Vagina (tissue), 2 donors: ENCODE measurements at regions not wholly inside any gene's neighbourhood (a gene's known extent, or its start where the extent isn't known, plus 50 kb on each side); places are given as distances from the start of the nearest gene placed in this dataset.
A peak's percentile ranks its signal among the peaks of the same experiment; 100 is the strongest.

Source experiments
- DNase-seq, 2 donors: peaks; one replicate each; pipeline ENCODE4 v3.0.0-alpha.2; 2017; ENCODE audit errors: extremely low spot score in 2 of 2
- H3K27ac ChIP-seq: fragments of 200-600 bp; sonication (generic); one replicate; pipeline ENCODE4 v1.5.1; 2019
- H3K27me3 ChIP-seq: fragments of 200-600 bp; sonication (generic); one replicate; pipeline ENCODE4 v1.5.1; 2019
- H3K36me3 ChIP-seq, 2 donors: fragments of 200-600 bp; sonication (generic); one replicate each; pipeline ENCODE4 v1.5.1; 2017 to 2019
- H3K4me1 ChIP-seq: fragments of 200-600 bp; sonication (generic); one replicate; pipeline ENCODE4 v1.5.1; 2019
- H3K4me3 ChIP-seq, 2 donors: fragments of 200-600 bp; sonication (generic); 1 replicate in 1 of 2; 2 replicates in 1 of 2; pipeline ENCODE4 v1.5.1; 2016 to 2019
- H3K9me3 ChIP-seq: fragments of 200-600 bp; sonication (generic); one replicate; pipeline ENCODE4 v1.5.1; 2019
- POLR2A ChIP-seq, 2 donors: fragments of 450-650 bp; IDR thresholded peaks; one replicate each; pipeline ENCODE4 v1.6.1; 2017; ENCODE audit warnings: antibody characterized with exemption in 2 of 2, mild to moderate bottlenecking in 2 of 2, moderate library complexity in 2 of 2
- POLR2AphosphoS5 ChIP-seq, 2 donors: sonication (generic); formaldehyde crosslinking; IDR thresholded peaks; one replicate each; pipeline ENCODE4 v1.9.0; 2017; ENCODE audit warnings: antibody characterized with exemption in 2 of 2, mild to moderate bottlenecking in 2 of 2, low read depth in 1 of 2; ENCODE audit not compliant: insufficient read depth in 1 of 2
- intact Hi-C: fragments of 100-400 bp; cut with DNase I; formaldehyde crosslinking; loops from one replicate; pipeline ENCODE4 v1.15.1; 2023
- TF ChIP-seq, protein P1 (sequence below), 3 experiments: fragments of 450-650 bp in 2 of 3; fragments of 200-600 bp in 1 of 3; sonication (generic) in 1 of 3; IDR thresholded peaks; one replicate each; pipeline ENCODE4 v1.5.1; 2017 to 2019; ENCODE audit warnings: antibody characterized with exemption in 3 of 3, mild to moderate bottlenecking in 2 of 3, moderate library complexity in 2 of 3

- Histone ChIP-seq H3K4me1 (peaks cover 6% of the 10 kb centered on the region), H3K4me3 (no peak overlapping the region), H3K36me3 (no peaks in the 10 kb centered on the region), H3K9me3 (no peaks in the 10 kb centered on the region), H3K27ac (peak overlapping the region; percentile 33), H3K27me3 (no peaks in the 10 kb centered on the region)
- intact Hi-C loops = no loop called here
- DNase-seq = no peak
- TF ChIP-seq POLR2A (IDR thresholded peaks at IDR 0.05) (no peak), POLR2AphosphoS5 (IDR thresholded peaks at IDR 0.05; ENCODE audit: insufficient read depth in 1 of 2, low read depth in 1 of 2) (no peak)
- TF ChIP-seq, protein P1, sequence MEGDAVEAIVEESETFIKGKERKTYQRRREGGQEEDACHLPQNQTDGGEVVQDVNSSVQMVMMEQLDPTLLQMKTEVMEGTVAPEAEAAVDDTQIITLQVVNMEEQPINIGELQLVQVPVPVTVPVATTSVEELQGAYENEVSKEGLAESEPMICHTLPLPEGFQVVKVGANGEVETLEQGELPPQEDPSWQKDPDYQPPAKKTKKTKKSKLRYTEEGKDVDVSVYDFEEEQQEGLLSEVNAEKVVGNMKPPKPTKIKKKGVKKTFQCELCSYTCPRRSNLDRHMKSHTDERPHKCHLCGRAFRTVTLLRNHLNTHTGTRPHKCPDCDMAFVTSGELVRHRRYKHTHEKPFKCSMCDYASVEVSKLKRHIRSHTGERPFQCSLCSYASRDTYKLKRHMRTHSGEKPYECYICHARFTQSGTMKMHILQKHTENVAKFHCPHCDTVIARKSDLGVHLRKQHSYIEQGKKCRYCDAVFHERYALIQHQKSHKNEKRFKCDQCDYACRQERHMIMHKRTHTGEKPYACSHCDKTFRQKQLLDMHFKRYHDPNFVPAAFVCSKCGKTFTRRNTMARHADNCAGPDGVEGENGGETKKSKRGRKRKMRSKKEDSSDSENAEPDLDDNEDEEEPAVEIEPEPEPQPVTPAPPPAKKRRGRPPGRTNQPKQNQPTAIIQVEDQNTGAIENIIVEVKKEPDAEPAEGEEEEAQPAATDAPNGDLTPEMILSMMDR (IDR thresholded peaks at IDR 0.05) = no peak
Observed at GRCh38 chr2:45192991-45193390, 183.7 kb upstream of the SIX2 start.

DNA sequence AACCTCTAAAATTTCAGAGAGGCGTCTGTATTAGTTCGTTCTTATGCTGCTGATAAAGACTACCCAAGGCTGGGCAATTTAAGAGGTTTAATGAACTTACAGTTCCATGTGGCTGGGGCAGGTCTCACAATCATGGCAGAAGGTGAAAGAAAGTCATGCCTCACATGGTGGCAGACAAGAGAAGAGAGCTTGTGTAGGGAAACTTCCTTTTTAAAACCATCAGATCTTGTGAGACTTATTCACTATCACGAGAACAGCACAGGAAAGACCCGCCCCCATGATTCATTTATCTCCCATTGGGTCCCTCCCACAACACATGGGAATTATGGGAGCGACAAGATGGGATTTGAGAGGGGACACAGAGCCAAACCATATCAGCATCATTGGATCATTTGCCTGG is 183.2 kb upstream of the SIX2 start:
- H3K27me3 ChIP-seq = no peaks in the 10 kb centered on the region
- TF ChIP-seq POLR2AphosphoS5 (IDR thresholded peaks at IDR 0.05; ENCODE audit: insufficient read depth in 1 of 2, low read depth in 1 of 2) = no peak
- TF ChIP-seq, protein P1 (IDR thresholded peaks at IDR 0.05) = no peak
- no peak for TF ChIP-seq POLR2A (IDR thresholded peaks at IDR 0.05)
- DNase-seq = no peak
- intact Hi-C loops = no loop called here
- H3K9me3 ChIP-seq = no peaks in the 10 kb centered on the region
- peaks cover 6% of the 10 kb centered on the region for H3K4me1 ChIP-seq
- H3K36me3 ChIP-seq = no peaks in the 10 kb centered on the region
- peak overlapping the region; percentile 33 for H3K27ac ChIP-seq
- no peak overlapping the region for H3K4me3 ChIP-seq

DNA sequence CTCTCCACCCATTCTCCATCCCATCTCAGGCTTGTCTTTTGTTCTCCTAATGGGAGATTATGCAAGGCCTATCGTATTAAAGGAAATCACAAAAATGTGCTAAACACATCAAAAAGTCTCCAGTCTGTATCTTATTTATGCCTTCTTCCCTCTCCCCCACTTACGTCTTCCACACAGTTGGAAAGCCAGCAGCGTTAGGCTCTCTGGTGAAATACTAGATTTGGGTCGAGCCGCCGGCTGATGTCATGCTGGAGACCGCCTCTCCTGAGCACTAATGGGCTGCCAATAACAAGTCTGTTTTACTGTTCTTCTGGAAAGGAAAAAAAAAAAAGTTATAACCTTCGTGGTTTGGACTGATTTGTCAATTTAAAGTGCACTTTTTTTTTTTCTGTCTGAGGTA is 182.7 kb upstream of the SIX2 start:
- no peaks in the 10 kb centered on the region for H3K36me3 ChIP-seq
- DNase-seq = no peak
- no peaks in the 10 kb centered on the region for H3K9me3 ChIP-seq
- H3K27me3 ChIP-seq = no peaks in the 10 kb centered on the region
- H3K4me1 ChIP-seq = peaks cover 6% of the 10 kb centered on the region
- no peak for TF ChIP-seq POLR2A (IDR thresholded peaks at IDR 0.05)
- no peak for TF ChIP-seq POLR2AphosphoS5 (IDR thresholded peaks at IDR 0.05; ENCODE audit: insufficient read depth in 1 of 2, low read depth in 1 of 2)
- no peak overlapping the region for H3K4me3 ChIP-seq
- intact Hi-C loops = no loop called here
- H3K27ac ChIP-seq = peak overlapping the region; percentile 69

DNA sequence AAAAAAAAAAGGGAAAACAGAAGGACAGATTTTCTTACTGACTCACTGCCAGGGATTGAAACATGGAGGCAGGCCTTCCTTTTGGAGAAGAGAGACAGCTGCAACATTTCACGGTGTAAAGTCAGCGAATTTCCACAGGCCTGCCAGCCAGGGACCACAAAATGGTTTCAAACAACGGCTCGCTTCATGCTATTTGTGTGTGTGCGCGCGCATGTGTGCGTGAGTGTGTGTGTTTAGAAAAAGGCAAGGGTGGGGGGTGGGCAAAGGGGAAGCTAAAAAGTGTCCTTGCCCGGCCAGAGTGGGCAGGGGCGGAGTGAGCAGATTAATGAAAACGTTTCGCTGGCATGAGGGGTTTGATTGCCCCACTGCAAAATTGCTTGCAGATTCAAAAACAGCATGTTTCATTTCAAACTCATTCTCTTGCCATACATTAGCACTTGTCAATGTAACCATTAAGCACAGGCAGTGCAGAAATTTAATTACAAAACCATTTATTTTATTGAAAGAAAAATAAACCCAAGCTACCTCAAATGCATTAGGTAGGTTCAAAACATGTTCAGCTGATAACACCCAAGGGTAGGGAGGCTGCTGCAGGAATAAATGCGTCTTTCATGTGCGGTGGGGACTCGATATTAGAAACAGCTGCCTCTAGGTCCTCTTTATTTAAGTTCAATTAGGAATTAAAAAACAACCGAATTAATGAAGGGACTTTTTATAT is 182.1 kb upstream of the SIX2 start:
- H3K4me3 ChIP-seq = no peak overlapping the region
- H3K27ac ChIP-seq = peak overlapping the region; percentile 69
- DNase-seq = no peak
- no peaks in the 10 kb centered on the region for H3K27me3 ChIP-seq
- intact Hi-C loops = no loop called here
- TF ChIP-seq, protein P1 (IDR thresholded peaks at IDR 0.05) = no peak
- TF ChIP-seq POLR2AphosphoS5 (IDR thresholded peaks at IDR 0.05; ENCODE audit: insufficient read depth in 1 of 2, low read depth in 1 of 2) = no peak
- no peaks in the 10 kb centered on the region for H3K9me3 ChIP-seq
- peaks cover 6% of the 10 kb centered on the region for H3K4me1 ChIP-seq
- H3K36me3 ChIP-seq = no peaks in the 10 kb centered on the region

- no peak for DNase-seq
- Histone ChIP-seq H3K27me3 (no peaks in the 10 kb centered on the region), H3K4me3 (no peak overlapping the region), H3K9me3 (no peaks in the 10 kb centered on the region), H3K27ac (peak overlapping the region; percentile 69), H3K4me1 (peaks cover 6% of the 10 kb centered on the region), H3K36me3 (no peaks in the 10 kb centered on the region)
- intact Hi-C loops = no loop called here
- TF ChIP-seq POLR2A (IDR thresholded peaks at IDR 0.05) = no peak
- peak in 1 of 2 donors; percentile 41 for TF ChIP-seq POLR2AphosphoS5 (IDR thresholded peaks at IDR 0.05; ENCODE audit: insufficient read depth in 1 of 2, low read depth in 1 of 2)
- TF ChIP-seq, protein P1 (IDR thresholded peaks at IDR 0.05) = no peak
Observed at GRCh38 chr2:45190481-45190942, 181.3 kb upstream of the SIX2 start.
